ENCODE measurements at regions not wholly inside any gene's neighbourhood (a gene's known extent, or its start where the extent isn't known, plus 50 kb on each side); places are given as distances from the start of the nearest gene placed in this dataset.

- DNase-seq = no peak
Measured at GRCh38 chr2:80852808-80853139, 548.2 kb upstream of the LRRTM1 start.

- no peak for DNase-seq
Measured at GRCh38 chr2:80852079-80852807, 547.7 kb upstream of the LRRTM1 start.

GRCh38 chr2:80830891-80831290, 526.3 kb upstream of the LRRTM1 start:
- no peak for DNase-seq

- DNase-seq = no peak
Measured at GRCh38 chr2:80822999-80823398, 518.4 kb upstream of the LRRTM1 start.

GRCh38 chr2:80815259-80815658, 510.7 kb upstream of the LRRTM1 start:
- DNase-seq = no peak

GRCh38 chr2:80786584-80786983, 482.0 kb upstream of the LRRTM1 start:
- no peak for DNase-seq

GRCh38 chr2:80778704-80779103, 474.2 kb upstream of the LRRTM1 start:
- DNase-seq = no peak

- no peak for DNase-seq
Measured at GRCh38 chr2:80748592-80748991, 444.0 kb upstream of the LRRTM1 start.

- no peak for DNase-seq
Measured at GRCh38 chr2:80737047-80737446, 432.5 kb upstream of the LRRTM1 start.

- DNase-seq = no peak
Measured at GRCh38 chr2:80725001-80725400, 420.4 kb upstream of the LRRTM1 start.

- no peak for DNase-seq
Measured at GRCh38 chr2:80722803-80723202, 418.3 kb upstream of the LRRTM1 start.

- DNase-seq = no peak
Measured at GRCh38 chr2:80719607-80720006, 415.1 kb upstream of the LRRTM1 start.

GRCh38 chr2:80715433-80715832, 410.9 kb upstream of the LRRTM1 start:
- DNase-seq = no peak

GRCh38 chr2:80711915-80712314, 407.4 kb upstream of the LRRTM1 start:
- no peak for DNase-seq

- no peak for DNase-seq
Measured at GRCh38 chr2:80706951-80707350, 402.4 kb upstream of the LRRTM1 start.

GRCh38 chr2:80706541-80706940, 402.0 kb upstream of the LRRTM1 start:
- no peak for DNase-seq

GRCh38 chr2:80703532-80703931, 399.0 kb upstream of the LRRTM1 start:
- no peak for DNase-seq

GRCh38 chr2:80700961-80701360, 396.4 kb upstream of the LRRTM1 start:
- no peak for DNase-seq

Measured in NCI-H1048 (cell line).